SU-DHL-6 (cell line): ENCODE measurements at regions not wholly inside any gene's neighbourhood (a gene's known extent, or its start where the extent isn't known, plus 50 kb on each side); places are given as distances from the start of the nearest gene placed in this dataset.

Experiments
- EZH2phosphoT487 ChIP-seq: fragments of 200-600 bp; sonication (generic), shearing (Covaris generic); conservative IDR thresholded peaks from 2 replicates; pipeline ENCODE4 v1.6.1; 2018; ENCODE audit warnings: mild to moderate bottlenecking, antibody characterized with exemption, low read length, moderate library complexity, mixed read lengths
- TF ChIP-seq, protein P1 (sequence below): fragments of 200-600 bp; sonication (generic); IDR thresholded peaks from one replicate; pipeline ENCODE4 v1.5.1; 2017; ENCODE audit warnings: antibody characterized with exemption, mild to moderate bottlenecking, low read length, moderate library complexity; ENCODE audit not compliant: insufficient read depth, poor library complexity, severe bottlenecking

DNA sequence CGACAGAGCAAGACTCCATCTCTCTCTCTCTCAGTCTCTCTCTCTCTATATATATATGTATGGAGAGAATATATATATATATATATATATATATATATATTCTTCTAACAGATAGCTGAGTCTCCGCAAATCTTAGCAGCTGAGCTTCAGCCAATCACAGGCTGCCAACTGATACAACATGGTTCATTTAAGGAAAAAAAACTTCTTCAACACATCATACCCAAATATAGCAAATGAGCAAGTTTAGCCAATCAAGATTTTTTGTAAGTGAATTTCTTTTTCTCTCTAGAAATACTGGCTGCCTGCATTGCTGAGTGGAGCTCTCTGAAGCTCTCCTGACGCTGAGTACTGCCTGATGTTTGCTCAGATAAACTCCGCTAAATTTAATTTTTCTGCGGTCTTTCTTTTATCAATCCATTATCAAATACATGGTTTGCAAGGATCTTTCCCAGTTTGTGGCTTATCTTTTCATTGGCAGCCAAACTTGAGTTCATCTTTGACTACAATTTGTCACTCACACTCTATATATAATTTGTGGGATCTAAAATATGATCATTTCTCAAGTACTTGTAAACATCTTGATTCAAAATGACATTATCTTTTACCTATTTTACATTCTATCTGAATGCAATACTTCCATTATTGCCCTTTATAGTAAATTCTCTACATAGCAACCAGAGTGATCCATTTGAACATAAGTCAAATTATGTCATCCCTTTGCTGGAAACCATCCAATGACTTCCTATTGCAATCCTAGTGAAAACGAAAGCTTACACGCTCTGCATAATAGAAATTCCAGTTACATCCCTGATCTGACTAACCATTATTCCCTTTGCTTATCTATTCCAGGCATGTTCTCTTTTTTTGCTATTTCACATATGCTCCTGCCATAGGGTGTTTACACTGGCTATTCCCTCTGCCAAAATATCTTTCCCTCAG, 2131.7 kb downstream of the MRPL39 start:
- TF ChIP-seq, protein P1, sequence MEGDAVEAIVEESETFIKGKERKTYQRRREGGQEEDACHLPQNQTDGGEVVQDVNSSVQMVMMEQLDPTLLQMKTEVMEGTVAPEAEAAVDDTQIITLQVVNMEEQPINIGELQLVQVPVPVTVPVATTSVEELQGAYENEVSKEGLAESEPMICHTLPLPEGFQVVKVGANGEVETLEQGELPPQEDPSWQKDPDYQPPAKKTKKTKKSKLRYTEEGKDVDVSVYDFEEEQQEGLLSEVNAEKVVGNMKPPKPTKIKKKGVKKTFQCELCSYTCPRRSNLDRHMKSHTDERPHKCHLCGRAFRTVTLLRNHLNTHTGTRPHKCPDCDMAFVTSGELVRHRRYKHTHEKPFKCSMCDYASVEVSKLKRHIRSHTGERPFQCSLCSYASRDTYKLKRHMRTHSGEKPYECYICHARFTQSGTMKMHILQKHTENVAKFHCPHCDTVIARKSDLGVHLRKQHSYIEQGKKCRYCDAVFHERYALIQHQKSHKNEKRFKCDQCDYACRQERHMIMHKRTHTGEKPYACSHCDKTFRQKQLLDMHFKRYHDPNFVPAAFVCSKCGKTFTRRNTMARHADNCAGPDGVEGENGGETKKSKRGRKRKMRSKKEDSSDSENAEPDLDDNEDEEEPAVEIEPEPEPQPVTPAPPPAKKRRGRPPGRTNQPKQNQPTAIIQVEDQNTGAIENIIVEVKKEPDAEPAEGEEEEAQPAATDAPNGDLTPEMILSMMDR: no peak
- TF ChIP-seq EZH2phosphoT487: no peak
